HCT116 (cell line): ENCODE measurements at regions not wholly inside any gene's neighbourhood (a gene's known extent, or its start where the extent isn't known, plus 50 kb on each side); places are given as distances from the start of the nearest gene placed in this dataset.

ENCODE experiments used
- ATAC-seq: fragments of 200-7000 bp; cut with Tn5 transposase; 2 replicates; pipeline ENCODE4 v1.9.1; 2020; ENCODE audit warnings: mild to moderate bottlenecking, moderate library complexity
- BruUV-seq: library from RNA; stranded (reverse); fragments of 400-500 nt; replicated peaks from 2 replicates; lab custom pipeline; 2021; lab: Mats Ljungman, UMichigan
- CTCF ChIA-PET: fragments of 300-600 bp; sonication (Branson Sonifier 250); formaldehyde crosslinking; loops from one replicate; lab custom pipeline; 2021; ENCODE audit warnings: antibody characterized with exemption; lab: Charles Lee
- POLR2A ChIA-PET: fragments of 300-600, 350-600 bp; sonication (Branson Sonifier 250); formaldehyde crosslinking; loops from one replicate; lab custom pipeline; 2021; ENCODE audit warnings: antibody characterized with exemption; lab: Charles Lee
- RAD21 ChIA-PET, 2 experiments: fragments of 300-600 bp; sonication (Branson Sonifier 250); formaldehyde crosslinking; loops; one replicate each; lab custom pipeline; 2023; ENCODE audit warnings: low total read pairs in 2 of 2; ENCODE audit not compliant: uncharacterized antibody in 2 of 2, unreplicated experiment in 2 of 2, low non-redundant PET in 1 of 2; lab: Charles Lee
- DNase-seq: peaks from one replicate; pipeline ENCODE4 v3.0.0-alpha.2; 2010; ENCODE audit warnings: low read depth, low spot score
- H2AFZ ChIP-seq: fragments of 200-600 bp; shearing (Covaris generic), sonication (generic); 2 replicates; pipeline ENCODE4 v1.6.1; 2017; ENCODE audit warnings: low read depth, mixed run types, mixed read lengths, antibody characterized with exemption, low read length; ENCODE audit not compliant: poor library complexity, severe bottlenecking
- H3K27ac ChIP-seq: 2 replicates; pipeline ENCODE4 v1.5.1; 2012; ENCODE audit warnings: low read depth, low read length
- H3K27me3 ChIP-seq: fragments of 200-600 bp; sonication (generic); 2 replicates; pipeline ENCODE4 v1.6.1; 2016; ENCODE audit warnings: mixed run types, low read length, mixed read lengths; ENCODE audit not compliant: insufficient read depth
- H3K36me3 ChIP-seq, 2 experiments: fragments of 200-500 bp in 1 of 2; fragments of 200-600 bp in 1 of 2; sonication (Bioruptor generic) in 1 of 2; sonication (generic) in 1 of 2; 2 replicates each; pipeline versions ENCODE4 v1.5.1 to v1.6.1; 2014 to 2016; ENCODE audit warnings: low read length in 2 of 2, inconsistent platforms in 1 of 2, mixed read lengths in 1 of 2, mixed run types in 1 of 2; ENCODE audit not compliant: insufficient read depth in 2 of 2, control insufficient read depth in 1 of 2
- H3K4me1 ChIP-seq, 2 experiments: fragments of 200-600 bp in 1 of 2; sonication (generic) in 1 of 2; 2 replicates each; pipeline versions ENCODE4 v1.5.1 to v1.6.1; 2012 to 2017; ENCODE audit warnings: low read length in 2 of 2, inconsistent platforms in 1 of 2, mild to moderate bottlenecking in 1 of 2, mixed read lengths in 1 of 2, mixed run types in 1 of 2, moderate library complexity in 1 of 2; ENCODE audit not compliant: insufficient read depth in 2 of 2, control insufficient read depth in 1 of 2
- H3K4me2 ChIP-seq: fragments of 200-600 bp; sonication (generic); 2 replicates; pipeline ENCODE4 v1.6.1; 2017; ENCODE audit warnings: mixed run types, low read length, mixed read lengths
- H3K4me3 ChIP-seq, 2 experiments: fragments of 200-600 bp in 1 of 2; sonication (generic) in 1 of 2; replicated peaks in 1 of 2; 2 replicates each; pipeline ENCODE4 v1.5.1; 2011 to 2016; ENCODE audit warnings: low read length in 2 of 2, control low read depth in 1 of 2, low read depth in 1 of 2, mild to moderate bottlenecking in 1 of 2, mixed read lengths in 1 of 2, mixed run types in 1 of 2
- H3K79me2 ChIP-seq: fragments of 200-600 bp; sonication (generic); 2 replicates; pipeline ENCODE4 v1.6.1; 2017; ENCODE audit warnings: mild to moderate bottlenecking, mixed run types, low read length, moderate library complexity, mixed read lengths; ENCODE audit not compliant: insufficient read depth
- H3K9ac ChIP-seq: fragments of 200-600 bp; sonication (generic); 2 replicates; pipeline ENCODE4 v1.6.1; 2016; ENCODE audit warnings: low read length, mixed read lengths
- H3K9me2 ChIP-seq: fragments of 200-600 bp; sonication (generic), shearing (Covaris generic); 2 replicates; pipeline ENCODE4 v1.6.1; 2017; ENCODE audit warnings: mixed run types, mild to moderate bottlenecking, moderate library complexity; ENCODE audit not compliant: insufficient read depth
- H3K9me3 ChIP-seq, 2 experiments: fragments of 200-500 bp in 1 of 2; fragments of 200-600 bp in 1 of 2; sonication (Bioruptor generic) in 1 of 2; sonication (generic) in 1 of 2; 2 replicates each; pipeline ENCODE4 v1.6.1; 2014 to 2017; ENCODE audit warnings: low read length in 2 of 2, mixed read lengths in 2 of 2, inconsistent platforms in 1 of 2, low read depth in 1 of 2, mild to moderate bottlenecking in 1 of 2, mixed run types in 1 of 2, moderate library complexity in 1 of 2; ENCODE audit not compliant: control insufficient read depth in 1 of 2, insufficient read depth in 1 of 2
- H4K20me1 ChIP-seq: fragments of 200-600 bp; sonication (generic), shearing (Covaris generic); 2 replicates; pipeline ENCODE4 v1.6.1; 2017; ENCODE audit warnings: mixed run types, mild to moderate bottlenecking, moderate library complexity; ENCODE audit not compliant: insufficient read depth
- CBX3 ChIP-seq: IDR thresholded peaks from 2 replicates; pipeline ENCODE4 v1.6.1; 2012; ENCODE audit warnings: low read depth
- CEBPB ChIP-seq: IDR thresholded peaks from 2 replicates; pipeline ENCODE4 v1.6.1; 2012; ENCODE audit warnings: low read depth
- CTCF ChIP-seq, 3 experiments: fragments of 200-600 bp in 1 of 3; sonication (generic) in 1 of 3; IDR thresholded peaks in 2 of 3; conservative IDR thresholded peaks in 1 of 3; 2 replicates each; pipeline ENCODE4 v1.5.1; 2012 to 2017; ENCODE audit warnings: low read depth in 2 of 3, low read length in 2 of 3, antibody characterized with exemption in 1 of 3, borderline replicate concordance in 1 of 3, control low read depth in 1 of 3, mild to moderate bottlenecking in 1 of 3, mixed read lengths in 1 of 3, mixed run types in 1 of 3, moderate library complexity in 1 of 3; ENCODE audit not compliant: insufficient read depth in 1 of 3
- ELF1 ChIP-seq: IDR thresholded peaks from 2 replicates; pipeline ENCODE4 v1.6.1; 2012; ENCODE audit warnings: low read depth, borderline replicate concordance
- EZH2 ChIP-seq: fragments of 200-600 bp; sonication (generic); IDR thresholded peaks from 2 replicates; pipeline ENCODE4 v1.6.1; 2017; ENCODE audit warnings: antibody characterized with exemption, mixed run types
- EZH2phosphoT487 ChIP-seq: fragments of 200-600 bp; IDR thresholded peaks from 2 replicates; pipeline ENCODE4 v1.6.1; 2018; ENCODE audit warnings: antibody characterized with exemption, borderline replicate concordance
- FOSL1 ChIP-seq: IDR thresholded peaks from 2 replicates; pipeline ENCODE4 v1.6.1; 2012; ENCODE audit warnings: low read depth
- JUND ChIP-seq: IDR thresholded peaks from 2 replicates; pipeline ENCODE4 v1.6.1; 2012
- POLR2A ChIP-seq: IDR thresholded peaks from 2 replicates; pipeline ENCODE4 v1.7.0; 2011; ENCODE audit warnings: borderline replicate concordance; ENCODE audit not compliant: insufficient read depth, insufficient read length; ENCODE audit errors: extremely low read depth
- POLR2AphosphoS5 ChIP-seq: IDR thresholded peaks from 2 replicates; pipeline ENCODE4 v1.6.1; 2011; ENCODE audit warnings: mild to moderate bottlenecking, low read depth, low read length, moderate library complexity
- RAD21 ChIP-seq: IDR thresholded peaks from 2 replicates; pipeline ENCODE4 v1.6.1; 2012; ENCODE audit warnings: low read depth, mild to moderate bottlenecking
- SP1 ChIP-seq: IDR thresholded peaks from 2 replicates; pipeline ENCODE4 v1.6.1; 2012; ENCODE audit warnings: low read depth
- SRF ChIP-seq: IDR thresholded peaks from 2 replicates; pipeline ENCODE4 v1.6.1; 2012; ENCODE audit warnings: low read depth
- TCF7L2 ChIP-seq: IDR thresholded peaks from 2 replicates; pipeline ENCODE4 v1.7.0; 2011; ENCODE audit warnings: borderline replicate concordance, inconsistent platforms; ENCODE audit not compliant: insufficient read depth, insufficient read length; ENCODE audit errors: extremely low read depth
- YY1 ChIP-seq: IDR thresholded peaks from 2 replicates; pipeline ENCODE4 v1.6.1; 2011; ENCODE audit warnings: low read length, low read depth, moderate library complexity, mild to moderate bottlenecking; ENCODE audit not compliant: insufficient replicate concordance; ENCODE audit errors: extremely low read depth
- ZBTB33 ChIP-seq: IDR thresholded peaks from 2 replicates; pipeline ENCODE4 v1.6.1; 2011; ENCODE audit warnings: mild to moderate bottlenecking, low read length, moderate library complexity; ENCODE audit not compliant: insufficient replicate concordance; ENCODE audit errors: extremely low read depth
- ZFX ChIP-seq: fragments of 450-650 bp; IDR thresholded peaks from 2 replicates; pipeline ENCODE4 v1.6.1; 2017
- intact Hi-C: fragments of 100-400 bp; cut with micrococcal nuclease; formaldehyde crosslinking; loops from 2 replicates; pipeline ENCODE4 v1.10.0; 2022
- TF ChIP-seq, protein P1 (sequence below): IDR thresholded peaks from 2 replicates; pipeline ENCODE4 v1.6.1; 2012
- TF ChIP-seq, protein P2 (sequence below): IDR thresholded peaks from 2 replicates; pipeline ENCODE4 v1.6.1; 2012

- POLR2A ChIA-PET, result no interaction called here
- CTCF ChIA-PET, result no interaction called here
- H3K27me3 ChIP-seq, result no peaks in the 10 kb centered on the region
Measured at GRCh38 chr11:104820431-104820830, 77.8 kb downstream of the CASP12 start.

DNA sequence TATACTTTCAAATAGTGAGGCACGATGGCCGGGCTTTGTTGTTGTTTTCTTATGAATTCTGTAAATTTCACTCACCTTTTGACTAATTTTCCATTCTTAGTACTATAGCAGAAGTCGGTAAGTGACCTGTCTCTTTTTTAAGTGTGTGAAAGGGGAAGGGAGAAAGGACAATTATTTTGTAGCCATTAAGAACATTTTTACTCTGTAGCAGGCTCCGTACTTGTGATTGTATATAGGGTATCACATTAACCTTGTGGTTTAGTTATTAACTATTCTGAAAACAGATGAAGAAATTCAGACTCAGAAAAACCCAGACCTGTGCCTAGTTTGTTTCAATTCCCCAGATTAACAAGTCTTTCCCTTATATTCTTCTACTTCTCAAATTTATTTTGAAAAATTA is 78.7 kb downstream of the CASP12 start:
- no peak overlapping the region for H3K9ac ChIP-seq
- BruUV-seq, result no TSS peak
- no peaks in the 10 kb centered on the region for H3K27me3 ChIP-seq
- H3K27ac ChIP-seq, result no peak overlapping the region
- DNase-seq, result no peak
- intact Hi-C loops, result no loop called here
- POLR2A ChIA-PET, result no interaction called here
- no peaks in the 10 kb centered on the region for H3K9me3 ChIP-seq
- CTCF ChIA-PET, result no interaction called here
- H3K9me2 ChIP-seq, result no peaks in the 10 kb centered on the region
- no peaks in the 10 kb centered on the region for H4K20me1 ChIP-seq
- RAD21 ChIA-PET, result no interaction called here
- H3K4me1 ChIP-seq, result no peaks in the 10 kb centered on the region
- TF ChIP-seq FOSL1, result no peak
- no peak for TF ChIP-seq POLR2A
- TF ChIP-seq, protein P1, sequence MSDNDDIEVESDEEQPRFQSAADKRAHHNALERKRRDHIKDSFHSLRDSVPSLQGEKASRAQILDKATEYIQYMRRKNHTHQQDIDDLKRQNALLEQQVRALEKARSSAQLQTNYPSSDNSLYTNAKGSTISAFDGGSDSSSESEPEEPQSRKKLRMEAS, result no peak
- no peak for TF ChIP-seq SP1
- TF ChIP-seq RAD21, result no peak
- no peak for TF ChIP-seq POLR2AphosphoS5
- TF ChIP-seq EZH2phosphoT487, result no peak
- TF ChIP-seq, protein P2, sequence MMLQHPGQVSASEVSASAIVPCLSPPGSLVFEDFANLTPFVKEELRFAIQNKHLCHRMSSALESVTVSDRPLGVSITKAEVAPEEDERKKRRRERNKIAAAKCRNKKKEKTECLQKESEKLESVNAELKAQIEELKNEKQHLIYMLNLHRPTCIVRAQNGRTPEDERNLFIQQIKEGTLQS, result no peak
- no peak for TF ChIP-seq ZBTB33
- TF ChIP-seq CTCF (IDR thresholded peaks at IDR 0.05 in 2 of 3, conservative IDR thresholded peaks at IDR 0.05 in 1 of 3; ENCODE audit: borderline replicate concordance in 1 of 3, insufficient read depth in 1 of 3, low read depth in 2 of 3, low read length in 2 of 3), result no peak
- no peak for TF ChIP-seq EZH2
- TF ChIP-seq TCF7L2, result no peak
- TF ChIP-seq JUND, result no peak
- no peak for TF ChIP-seq CEBPB
- TF ChIP-seq YY1, result no peak
- no peak for TF ChIP-seq SRF
- TF ChIP-seq ZFX, result no peak
- TF ChIP-seq CBX3, result no peak
- ATAC-seq, result no peak
- no peak overlapping the region for H3K4me2 ChIP-seq
- no peak overlapping the region for H2AFZ ChIP-seq
- H3K4me3 ChIP-seq, result no peak overlapping the region
- no peaks in the 10 kb centered on the region for H3K79me2 ChIP-seq
- H3K36me3 ChIP-seq, result no peaks in the 10 kb centered on the region

More at GRCh38 chr11:104820431-104820830, 77.8 kb downstream of the CASP12 start:
- H3K4me2 ChIP-seq, result no peak overlapping the region
- H3K36me3 ChIP-seq, result no peaks in the 10 kb centered on the region
- RAD21 ChIA-PET, result no interaction called here
- no peaks in the 10 kb centered on the region for H3K4me1 ChIP-seq
- H2AFZ ChIP-seq, result no peak overlapping the region
- no peaks in the 10 kb centered on the region for H4K20me1 ChIP-seq
- no peaks in the 10 kb centered on the region for H3K9me2 ChIP-seq
- H3K4me3 ChIP-seq, result no peak overlapping the region
- ATAC-seq (no peak), DNase-seq (no peak)
- no peaks in the 10 kb centered on the region for H3K79me2 ChIP-seq
- TF ChIP-seq SRF, result no peak
- TF ChIP-seq ELF1, result no peak
- no peak for TF ChIP-seq YY1
- TF ChIP-seq POLR2A, result no peak
- BruUV-seq, result no TSS peak
- H3K9ac ChIP-seq, result no peak overlapping the region
- no peaks in the 10 kb centered on the region for H3K9me3 ChIP-seq
- no peak overlapping the region for H3K27ac ChIP-seq
- intact Hi-C loops, result no loop called here
